Renal cortex interstitium (tissue), 11 donors: ENCODE measurements at regions not wholly inside any gene's neighbourhood (a gene's known extent, or its start where the extent isn't known, plus 50 kb on each side); places are given as distances from the start of the nearest gene placed in this dataset.

Source experiments
- DNase-seq, 11 donors: peaks; one replicate each; pipeline ENCODE4 v3.0.0-alpha.2; 2013; ENCODE audit warnings: low read depth in 9 of 11, low spot score in 4 of 11; ENCODE audit errors: extremely low read depth in 1 of 11

DNA sequence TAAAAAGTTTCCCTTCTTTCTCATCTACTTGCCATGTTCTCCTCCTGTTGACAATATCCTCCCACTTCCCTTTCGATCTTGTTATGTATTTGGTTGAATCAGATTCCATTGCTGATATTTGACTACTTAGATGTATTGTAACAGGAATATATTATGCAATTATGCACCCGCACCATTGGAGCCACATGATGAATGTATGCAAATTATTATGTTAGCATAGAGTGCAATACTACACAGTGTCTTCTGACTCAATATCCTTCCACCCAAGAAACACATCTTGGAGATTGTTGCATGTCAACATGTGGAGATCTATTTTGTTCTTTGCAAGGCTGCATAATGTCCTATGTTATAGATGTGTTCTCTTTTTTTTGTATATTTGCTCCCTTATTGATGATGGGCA is 219.2 kb upstream of the RBFOX1 start:
- no peak for DNase-seq

- no peak for DNase-seq
Observed at GRCh38 chr16:7111265-7111664, 221.4 kb upstream of the RBFOX1 start.

GRCh38 chr16:7107436-7107835 is 225.2 kb upstream of the RBFOX1 start:
- no peak for DNase-seq

DNA sequence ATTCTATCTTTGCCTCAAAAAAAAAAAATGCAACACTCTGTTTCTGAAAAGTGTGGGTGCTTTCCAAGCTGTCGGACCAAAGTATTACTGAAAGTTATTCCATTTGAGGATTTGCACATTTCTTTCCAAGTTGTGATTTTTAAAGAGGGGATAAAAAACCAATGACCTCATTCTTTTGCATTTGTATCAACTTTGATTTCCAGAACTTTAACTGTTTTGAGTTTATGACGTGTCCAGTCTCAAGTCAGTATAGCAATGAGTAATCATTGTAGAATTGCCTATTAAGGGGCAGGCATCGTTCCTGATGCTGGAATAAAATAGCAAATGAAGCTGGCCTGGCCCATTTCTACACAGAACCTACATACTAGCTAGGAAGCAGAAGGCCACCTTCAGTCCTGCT is 229.6 kb upstream of the RBFOX1 start:
- DNase-seq: no peak

GRCh38 chr16:7101054-7101453 is 231.6 kb upstream of the RBFOX1 start:
- no peak for DNase-seq

DNA sequence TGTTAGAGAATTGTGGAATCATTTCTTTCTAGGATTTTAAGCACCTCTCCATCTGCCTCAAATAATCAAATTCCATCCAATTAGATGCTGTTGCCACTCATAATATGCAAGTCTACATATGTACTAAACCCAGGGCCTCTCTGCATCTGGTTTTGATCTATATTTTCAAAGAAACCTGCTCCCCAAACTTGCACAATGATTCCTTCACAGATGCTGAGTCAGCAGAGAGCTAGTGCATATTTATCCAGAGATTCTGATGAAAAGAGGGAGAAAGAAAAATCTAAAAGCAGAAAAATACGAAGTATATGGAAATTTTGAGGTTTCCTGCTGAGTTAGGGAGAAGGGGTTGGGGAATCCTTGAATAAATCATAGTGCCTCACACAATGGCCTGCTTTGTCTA is 235.1 kb upstream of the RBFOX1 start:
- DNase-seq: no peak

GRCh38 chr16:7093511-7093910 is 239.1 kb upstream of the RBFOX1 start:
- DNase-seq: no peak

- no peak for DNase-seq
Observed at GRCh38 chr16:7090628-7091115, 242.0 kb upstream of the RBFOX1 start.

DNA sequence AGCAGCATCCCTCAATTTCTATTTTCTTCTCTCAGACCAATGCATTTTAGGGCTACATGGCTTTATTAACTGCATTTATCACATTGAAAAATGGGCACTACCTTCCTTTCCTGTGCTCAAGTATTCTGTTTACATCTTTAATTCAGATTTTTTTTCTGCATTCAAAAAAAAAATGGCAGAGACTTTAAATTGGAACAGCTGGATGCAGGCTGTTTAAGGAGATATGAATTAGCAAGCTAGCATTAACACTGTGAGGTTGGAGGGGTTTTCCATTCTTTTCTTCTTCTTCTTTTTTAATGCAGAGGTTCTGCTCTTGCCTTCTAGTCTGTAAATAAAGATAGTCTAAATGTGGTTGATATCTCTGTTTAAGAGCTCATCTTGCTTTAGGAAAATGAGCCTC is 242.9 kb upstream of the RBFOX1 start:
- DNase-seq: no peak

GRCh38 chr16:7088711-7089110 is 243.9 kb upstream of the RBFOX1 start:
- DNase-seq: no peak

DNA sequence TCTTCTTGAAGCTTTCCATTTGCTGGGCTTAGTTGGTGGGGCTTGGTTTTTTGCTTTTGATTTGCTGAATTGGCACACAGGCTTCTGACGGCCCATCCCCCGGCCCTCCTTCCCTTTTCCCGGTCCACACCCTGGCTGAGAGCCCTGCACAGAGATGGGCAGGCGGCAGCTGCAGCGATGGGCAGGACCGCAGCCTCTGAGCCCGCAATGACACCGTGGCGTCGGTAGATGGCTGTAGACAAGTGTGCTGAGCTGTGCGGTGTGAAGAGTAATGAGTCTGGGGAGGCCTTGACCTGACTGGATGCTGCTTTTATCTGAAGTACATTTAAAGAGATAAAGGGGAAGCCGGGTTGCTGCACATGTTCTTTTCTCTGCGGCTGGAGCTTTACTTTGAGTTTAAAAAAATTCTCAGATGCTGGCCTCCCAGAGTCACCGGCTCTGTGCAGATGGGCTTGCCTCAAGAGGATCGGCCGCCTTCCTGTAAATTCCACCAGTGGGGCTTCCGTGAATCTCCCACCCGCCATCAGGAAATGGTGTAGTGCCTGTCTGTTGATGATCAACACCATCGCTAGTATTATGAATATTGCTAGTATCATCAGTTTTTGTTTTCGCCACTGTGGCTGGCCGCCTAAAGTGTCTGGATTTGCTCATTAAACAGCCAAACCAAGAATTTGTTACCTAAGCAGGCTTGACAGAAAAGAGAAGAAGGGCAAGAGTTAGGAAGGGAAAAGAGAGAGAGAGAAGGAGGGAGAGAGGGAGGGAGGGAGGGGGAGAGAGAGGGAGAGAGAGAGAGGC is 245.6 kb upstream of the RBFOX1 start:
- DNase-seq: peak in 7 of 11 donors; percentile 7 to 24 (median 15)

- no peak for DNase-seq
Observed at GRCh38 chr16:7085776-7086175, 246.9 kb upstream of the RBFOX1 start.

DNA sequence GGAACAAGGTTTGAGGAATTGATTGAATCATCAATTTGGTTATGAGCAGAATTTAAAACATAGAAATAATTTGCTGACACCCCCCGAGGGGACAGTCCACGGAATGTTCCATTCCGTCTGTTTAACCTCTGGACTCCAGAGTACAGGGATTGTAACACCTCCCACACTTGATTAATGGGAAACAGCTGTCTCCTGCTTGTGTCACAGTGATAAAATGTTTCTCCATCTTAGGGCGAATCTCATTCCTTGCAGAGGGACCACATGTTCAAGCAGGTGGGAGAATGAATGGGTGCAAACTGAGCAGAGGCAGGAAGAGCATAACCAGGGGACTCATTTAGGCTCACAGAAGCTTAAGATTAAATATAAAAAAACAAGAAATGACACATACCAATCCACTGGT is 249.5 kb upstream of the RBFOX1 start:
- peak in 4 of 11 donors; percentile 4 to 32 (median 24) for DNase-seq

DNA sequence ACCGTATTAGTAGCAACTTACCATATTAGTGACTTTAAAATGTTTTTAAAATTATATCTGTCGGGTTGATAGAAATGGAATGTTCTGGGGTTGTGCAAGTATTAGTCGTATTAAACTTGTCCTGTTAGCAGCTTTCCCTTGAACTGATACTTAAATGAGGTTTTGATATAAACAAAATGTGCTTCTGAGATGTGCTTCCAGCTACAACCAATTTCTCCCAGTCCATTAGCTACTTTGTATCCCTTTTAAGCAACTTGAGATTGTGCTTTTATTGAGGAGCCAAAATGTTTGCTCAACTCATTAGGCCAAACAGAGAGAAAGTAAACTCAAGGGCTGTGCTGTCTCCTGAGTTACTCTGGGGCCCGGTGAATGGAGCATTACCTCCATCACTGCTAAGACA is 255.0 kb upstream of the RBFOX1 start:
- DNase-seq: no peak

DNA sequence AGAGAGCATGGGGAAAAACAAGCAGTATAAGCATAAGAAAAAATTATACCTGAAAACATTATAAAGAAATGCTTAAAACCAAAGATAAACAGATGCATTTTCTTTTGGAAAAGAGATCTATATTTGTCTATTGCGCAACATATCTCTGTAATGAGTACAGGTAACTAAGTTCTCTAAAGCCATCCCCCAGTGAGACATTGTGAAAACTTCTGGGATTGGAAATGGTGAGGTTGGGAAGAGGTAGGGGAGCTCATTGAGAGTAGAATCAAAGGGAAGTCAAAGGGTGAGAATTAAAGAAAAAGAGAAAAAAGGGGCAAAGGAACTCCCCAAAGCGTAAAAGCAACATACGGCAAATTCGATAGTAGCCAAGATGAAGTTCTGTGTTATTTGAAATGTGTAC is 257.9 kb upstream of the RBFOX1 start:
- no peak for DNase-seq

DNA sequence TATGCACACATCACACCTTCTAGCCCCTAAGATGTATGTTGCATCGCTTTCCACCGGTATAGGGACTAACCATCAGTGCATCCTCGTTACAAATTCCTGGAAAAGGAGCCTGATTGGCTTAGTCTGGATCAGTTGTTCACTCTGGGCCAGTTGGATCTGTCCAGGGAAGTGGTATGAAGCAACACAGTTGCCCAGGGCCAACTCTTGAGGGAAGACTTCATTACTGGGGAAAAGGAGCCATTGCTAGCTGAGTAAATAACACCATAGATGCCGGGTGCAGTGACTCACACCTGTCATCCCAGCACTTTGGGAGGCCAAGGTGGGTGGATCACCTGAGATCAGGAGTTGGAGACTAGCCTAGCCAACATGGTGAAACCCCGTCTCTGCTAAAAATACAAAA is 275.2 kb upstream of the RBFOX1 start:
- no peak for DNase-seq

DNA sequence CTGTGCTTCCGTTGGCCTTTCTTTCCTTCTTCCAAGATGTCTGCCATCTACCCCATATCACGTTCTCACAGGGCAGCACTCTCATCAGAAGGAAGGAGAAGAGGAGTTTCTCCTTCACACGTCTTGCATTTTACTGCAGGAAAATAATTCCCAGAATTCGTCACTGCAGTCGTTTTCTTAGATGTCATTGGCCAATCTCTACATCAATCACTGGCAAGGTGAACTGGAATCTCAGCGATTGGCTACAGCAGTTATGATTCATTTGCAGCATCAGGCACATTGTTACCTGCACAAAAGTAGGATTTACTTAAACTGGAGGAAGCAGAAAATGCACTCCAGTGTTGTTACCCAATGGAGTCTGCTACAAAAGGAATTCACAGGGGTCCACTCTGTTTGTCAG is 277.2 kb upstream of the RBFOX1 start:
- DNase-seq: no peak

DNA sequence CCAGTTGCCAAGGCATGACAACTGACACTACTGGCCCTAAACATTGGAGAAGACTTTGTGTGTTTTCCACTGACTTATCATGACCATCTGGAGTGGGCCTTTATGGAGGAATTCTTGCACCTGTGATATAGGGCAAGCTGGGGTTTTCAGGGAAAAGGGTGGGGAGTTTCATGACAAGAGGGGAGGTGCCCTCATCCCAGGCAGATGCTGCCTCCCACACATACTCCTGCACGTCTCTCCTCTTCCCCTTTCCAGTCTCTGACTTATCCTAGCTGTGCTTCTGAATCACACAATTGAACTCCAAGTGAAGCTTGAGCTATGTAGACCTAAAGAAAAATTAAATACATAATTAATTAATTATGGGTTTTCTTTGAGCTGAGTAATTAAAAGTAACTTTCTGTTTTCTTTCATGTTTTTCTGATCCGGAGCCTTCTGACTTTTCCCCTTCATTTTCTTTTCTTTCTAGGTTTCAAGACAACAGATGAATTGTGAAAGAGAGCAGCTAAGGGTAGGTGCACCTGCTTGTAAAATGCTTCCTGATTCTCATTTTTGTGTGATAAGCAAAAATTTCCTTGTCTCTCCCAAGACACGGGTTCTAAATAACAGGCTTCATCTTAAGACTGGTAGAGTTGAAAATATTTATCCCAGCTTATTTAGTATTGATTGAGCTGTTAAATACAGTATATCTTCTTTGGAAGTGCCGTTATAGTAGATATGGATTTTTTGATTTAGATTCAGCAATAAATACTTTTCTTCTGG is 280.9 kb upstream of the RBFOX1 start:
- DNase-seq: no peak

GRCh38 chr16:7044331-7044730 is 288.3 kb upstream of the RBFOX1 start:
- no peak for DNase-seq

GRCh38 chr16:7038475-7038874 is 294.2 kb upstream of the RBFOX1 start:
- no peak for DNase-seq
